ENCODE measurements at regions not wholly inside any gene's neighbourhood (a gene's known extent, or its start where the extent isn't known, plus 50 kb on each side); places are given as distances from the start of the nearest gene placed in this dataset.

- TF ChIP-seq CSDC2 (CRISPR knock-in tag; IDR thresholded peaks at IDR 0.05) (no peak), TSHZ2 (CRISPR knock-in tag; IDR thresholded peaks at IDR 0.05) (no peak)
- ATAC-seq = no peak
Observed at GRCh38 chr3:90134090-90134489, 1026.7 kb downstream of the EPHA3 start.

GRCh38 chr3:90136456-90137191, 1029.2 kb downstream of the EPHA3 start:
- ATAC-seq = no peak
- TF ChIP-seq ZNF8 (CRISPR knock-in tag; IDR thresholded peaks at IDR 0.05) = no peak
- TF ChIP-seq TOX (CRISPR knock-in tag; IDR thresholded peaks at IDR 0.05; ENCODE audit: borderline replicate concordance) = no peak
- TF ChIP-seq CSRNP3 (CRISPR knock-in tag; IDR thresholded peaks at IDR 0.05) = no peak
- no peak for TF ChIP-seq ZFP30 (CRISPR knock-in tag; IDR thresholded peaks at IDR 0.05)
- no peak for TF ChIP-seq BACH2 (CRISPR knock-in tag; IDR thresholded peaks at IDR 0.05; ENCODE audit: borderline replicate concordance)
- no peak for TF ChIP-seq PPARA (CRISPR knock-in tag; IDR thresholded peaks at IDR 0.05; ENCODE audit: borderline replicate concordance)
- no peak for TF ChIP-seq ARNTL (CRISPR knock-in tag; IDR thresholded peaks at IDR 0.05; ENCODE audit: borderline replicate concordance, low read depth)
- no peak for TF ChIP-seq ZC3H10 (CRISPR knock-in tag; IDR thresholded peaks at IDR 0.05)
- TF ChIP-seq ZNF565 (CRISPR knock-in tag; conservative IDR thresholded peaks at IDR 0.05; ENCODE audit: low read depth) = no peak
- no peak for TF ChIP-seq POU6F1 (CRISPR knock-in tag; IDR thresholded peaks at IDR 0.05; ENCODE audit: borderline replicate concordance, low read depth)
- no peak for TF ChIP-seq ESRRG (CRISPR knock-in tag; IDR thresholded peaks at IDR 0.05)
- no peak for TF ChIP-seq PATZ1 (CRISPR knock-in tag; IDR thresholded peaks at IDR 0.05; ENCODE audit: borderline replicate concordance)
- TF ChIP-seq SNAI2 (CRISPR knock-in tag; IDR thresholded peaks at IDR 0.05) = no peak

- no peak for ATAC-seq
- no peak for TF ChIP-seq PPARA (CRISPR knock-in tag; IDR thresholded peaks at IDR 0.05; ENCODE audit: borderline replicate concordance)
- TF ChIP-seq SNAI2 (CRISPR knock-in tag; IDR thresholded peaks at IDR 0.05) = no peak
- TF ChIP-seq ARNTL (CRISPR knock-in tag; IDR thresholded peaks at IDR 0.05; ENCODE audit: borderline replicate concordance, low read depth) = no peak
- no peak for TF ChIP-seq CSRNP3 (CRISPR knock-in tag; IDR thresholded peaks at IDR 0.05)
- no peak for TF ChIP-seq ZNF70 (CRISPR knock-in tag; IDR thresholded peaks at IDR 0.05)
- TF ChIP-seq POU6F1 (CRISPR knock-in tag; IDR thresholded peaks at IDR 0.05; ENCODE audit: borderline replicate concordance, low read depth) = no peak
- no peak for TF ChIP-seq OSR1 (CRISPR knock-in tag; IDR thresholded peaks at IDR 0.05)
- TF ChIP-seq CSDC2 (CRISPR knock-in tag; IDR thresholded peaks at IDR 0.05) = no peak
- TF ChIP-seq ZFP3 (CRISPR knock-in tag; IDR thresholded peaks at IDR 0.05) = no peak
- no peak for TF ChIP-seq ZC3H10 (CRISPR knock-in tag; IDR thresholded peaks at IDR 0.05)
- TF ChIP-seq PATZ1 (CRISPR knock-in tag; IDR thresholded peaks at IDR 0.05; ENCODE audit: borderline replicate concordance) = no peak
- TF ChIP-seq CREB5 (CRISPR knock-in tag; IDR thresholded peaks at IDR 0.05; ENCODE audit: low read depth) = no peak
- TF ChIP-seq ZFP30 (CRISPR knock-in tag; IDR thresholded peaks at IDR 0.05) = no peak
Observed at GRCh38 chr3:90145094-90145860, 1037.9 kb downstream of the EPHA3 start.

Data from SK-N-SH treated with all-trans-retinoic acid at 6 μM for 48 hours (cell line).